Heart left ventricle (tissue), 16 donors: ENCODE measurements at regions not wholly inside any gene's neighbourhood (a gene's known extent, or its start where the extent isn't known, plus 50 kb on each side); places are given as distances from the start of the nearest gene placed in this dataset.
A peak's percentile ranks its signal among the peaks of the same experiment; 100 is the strongest.

Experiments used
- ATAC-seq, 4 donors: fragments of 200-7000 bp; cut with Tn5 transposase; one replicate each; pipeline ENCODE4 v1.9.1; 2020 to 2022; ENCODE audit warnings: moderate library complexity in 4 of 4, mild to moderate bottlenecking in 3 of 4, moderate number of reproducible peaks in 1 of 4
- DNase-seq, 5 donors: peaks; one replicate each; pipeline ENCODE4 v3.0.0-alpha.2; 2020
- H3K27ac ChIP-seq, 12 donors: fragments of 200-600 bp; sonication (generic) in 4 of 12; one replicate each; pipeline versions ENCODE4 v1.5.0 to v1.8.0; 2016 to 2022; ENCODE audit warnings: mild to moderate bottlenecking in 2 of 12
- H3K27me3 ChIP-seq, 9 donors: fragments of 200-600 bp; sonication (generic) in 2 of 9; one replicate each; pipeline versions ENCODE4 v1.5.1 to v1.8.0; 2016 to 2022; ENCODE audit warnings: mild to moderate bottlenecking in 3 of 9
- H3K36me3 ChIP-seq, 9 donors: fragments of 200-600 bp; sonication (generic) in 2 of 9; one replicate each; pipeline versions ENCODE4 v1.5.0 to v1.8.0; 2018 to 2022; ENCODE audit warnings: mild to moderate bottlenecking in 2 of 9
- H3K4me1 ChIP-seq, 12 donors: fragments of 200-600 bp; sonication (generic) in 4 of 12; one replicate each; pipeline versions ENCODE4 v1.5.0 to v1.8.0; 2016 to 2022; ENCODE audit warnings: mild to moderate bottlenecking in 3 of 12
- H3K4me3 ChIP-seq, 12 donors: fragments of 200-600 bp; sonication (generic) in 4 of 12; one replicate each; pipeline versions ENCODE4 v1.5.0 to v1.8.0; 2017 to 2022; ENCODE audit warnings: mild to moderate bottlenecking in 9 of 12, moderate library complexity in 4 of 12
- H3K9me3 ChIP-seq, 12 donors: fragments of 200-600 bp; sonication (generic) in 4 of 12; one replicate each; pipeline versions ENCODE4 v1.5.0 to v1.8.0; 2016 to 2022; ENCODE audit warnings: mild to moderate bottlenecking in 1 of 12
- CTCF ChIP-seq, 12 donors: fragments of 200-600 bp; sonication (generic) in 4 of 12; IDR thresholded peaks; one replicate each; pipeline versions ENCODE4 v1.5.0 to v1.8.0; 2018 to 2022; ENCODE audit warnings: antibody characterized with exemption in 12 of 12, mild to moderate bottlenecking in 5 of 12
- POLR2A ChIP-seq, 2 donors: fragments of 450-650 bp; IDR thresholded peaks; one replicate each; pipeline ENCODE4 v1.6.1; 2017; ENCODE audit warnings: antibody characterized with exemption in 2 of 2, mild to moderate bottlenecking in 2 of 2, moderate library complexity in 2 of 2
- WGBS, 4 donors: extraction: QIAGEN DNeasy Blood & Tissue Kit in 2 of 4; methylation state at CpG; one replicate each; pipeline versions ENCODE4 v1.1.5 to v1.1.7; 2013 to 2018; 5-methylcytosine and 5-hydroxymethylcytosine counted together
- intact Hi-C, 10 donors: fragments of 100-400 bp; cut with DNase I; formaldehyde crosslinking; loops; one replicate each; pipeline versions ENCODE4 v1.11.1 to v1.14.2; 2022
- donor health status: ischemic (EF 13 %, LVEDD 7.1; RV severe dilation, severe dysfunction).
- donor health status: healthy with polysubstance abuse.
- donor health status: DM: no; HTN: yes; CAD: no.
- donor health status: DM: no; HTN: no; CAD: no.
- donor health status: ischemic (EF 25% LVEDD 6.9; RV normal size, moderate dysfunction).
- donor health status: ischemic (EF 25% LVEDD 5.7; RV mildly dilated, moderate dysfunction).
- donor health status: healthy.
- donor health status: DM: yes; HTN: yes; CAD: no.
- donor health status: ischemic (EF 35%, LVEDD 5.7; RV mildly dilated, moderate dysfunction).
- donor health status: nonischemic (EF 11% LVEDD 7.7; RV severe dilation, severe dysfunction).
- donor health status: DM: yes; HTN: yes; CAD: no.
- donor health status: PGD.
- donor health status: ischemic (EF 29% LVEDD 5.4; RV normal size, mild dysfunction).
- donor health status: nonischemic (EF 23%, LVEDD 6.1; RV moderate dilation, normal function).

DNA sequence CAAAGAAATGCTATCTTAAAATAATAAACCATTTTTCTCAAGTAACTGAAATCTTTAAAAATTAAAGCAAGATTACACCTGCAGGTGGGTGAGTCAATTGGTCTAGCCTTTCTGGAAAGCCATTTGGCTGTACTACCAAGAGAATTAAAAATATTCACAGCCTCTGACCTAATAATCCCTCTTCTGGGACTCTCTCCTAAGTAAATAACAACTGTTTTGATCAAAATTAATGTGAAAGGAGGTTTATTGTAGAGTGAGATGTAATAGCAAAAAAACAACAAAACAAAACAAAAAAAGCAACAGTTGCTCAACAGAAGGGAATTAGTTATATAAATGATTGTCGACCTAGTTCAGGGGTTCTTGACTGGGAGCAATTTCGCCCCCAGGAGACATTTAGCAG lies 89.0 kb downstream of the GEMIN8 start:
- no peak for ATAC-seq
- H3K4me1 ChIP-seq: peaks cover 0 to 16% (median 0%) of the 10 kb centered on the region in 12 donors
- WGBS, 4 donors: 61 to 76% (median 65%) methylated on average over 2 of the region's 2 CpGs
- H3K4me3 ChIP-seq: no peak overlapping the region
- H3K27ac ChIP-seq: no peak overlapping the region
- intact Hi-C loops: no loop called here
- peaks cover 0 to 72% (median 0%) of the 10 kb centered on the region in 9 donors for H3K27me3 ChIP-seq
- no peaks in the 10 kb centered on the region for H3K9me3 ChIP-seq
- DNase-seq: no peak
- TF ChIP-seq POLR2A (IDR thresholded peaks at IDR 0.05): no peak
- no peaks in the 10 kb centered on the region for H3K36me3 ChIP-seq

DNA sequence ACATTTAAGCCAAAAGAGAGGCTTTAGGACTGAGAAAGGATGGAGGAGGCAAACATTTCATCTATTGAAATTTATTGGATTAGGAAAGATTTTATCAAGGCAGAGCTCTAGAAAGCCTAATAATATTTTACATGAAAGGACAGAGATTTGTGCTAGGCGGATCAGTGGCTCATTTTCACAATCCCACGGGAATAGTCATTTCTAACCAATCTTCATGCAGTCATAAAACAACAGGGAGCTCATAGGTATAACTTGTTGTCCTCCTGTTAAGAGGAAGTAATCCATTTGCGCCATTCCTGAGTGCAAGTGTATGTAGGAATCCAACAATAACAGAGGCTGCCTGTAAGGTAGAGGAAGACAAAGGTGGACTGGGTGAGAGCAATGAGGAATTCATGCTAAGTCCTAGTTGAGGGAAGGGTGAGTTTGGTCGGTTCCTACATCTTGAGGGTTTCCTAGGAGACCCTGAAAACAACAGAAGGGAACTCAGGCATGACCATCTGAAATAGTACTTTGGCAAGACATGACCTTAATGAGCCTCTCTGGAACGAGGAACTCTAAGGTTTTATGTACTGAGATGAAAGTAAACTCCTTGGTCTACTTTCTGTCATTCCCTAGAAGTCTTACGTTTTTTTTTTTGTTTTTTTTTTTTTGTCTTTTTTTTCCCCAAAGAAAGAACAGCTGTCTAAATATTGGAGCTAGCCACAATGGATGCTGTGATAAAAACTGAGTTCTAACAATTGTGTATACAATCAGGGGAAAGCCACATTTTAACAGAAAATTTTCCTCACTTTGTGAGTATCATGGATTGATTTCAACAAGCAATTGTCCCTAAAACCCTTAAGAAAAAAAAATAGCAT lies 89.7 kb downstream of the GEMIN8 start:
- H3K4me3 ChIP-seq: no peak overlapping the region
- 37 to 51% (median 46%) methylated on average over 6 of the region's 6 CpGs for WGBS, 4 donors
- no peak for DNase-seq
- no peaks in the 10 kb centered on the region for H3K36me3 ChIP-seq
- no peak for ATAC-seq
- no peak overlapping the region for H3K27ac ChIP-seq
- TF ChIP-seq CTCF (IDR thresholded peaks at IDR 0.05) (no peak), POLR2A (IDR thresholded peaks at IDR 0.05) (no peak)
- no peaks in the 10 kb centered on the region for H3K9me3 ChIP-seq
- intact Hi-C loops: no loop called here
- peaks cover 0 to 16% (median 0%) of the 10 kb centered on the region in 12 donors for H3K4me1 ChIP-seq
- peaks cover 0 to 76% (median 0%) of the 10 kb centered on the region in 9 donors for H3K27me3 ChIP-seq

GRCh38 chrX:13938829-13939530 lies 90.7 kb downstream of the GEMIN8 start:
- Histone ChIP-seq H3K27me3 (peaks cover 0 to 78% (median 0%) of the 10 kb centered on the region in 9 donors), H3K9me3 (no peaks in the 10 kb centered on the region), H3K36me3 (no peaks in the 10 kb centered on the region), H3K4me3 (peak overlapping the region in 11 of 12 donors; percentile 40 to 63 (median 56)), H3K27ac (no peak overlapping the region), H3K4me1 (peaks cover 0 to 16% (median 0%) of the 10 kb centered on the region in 12 donors)
- WGBS, 4 donors: 13 to 17% (median 14%) methylated on average over 18 to 29 of the region's 29 CpGs
- no peak for TF ChIP-seq POLR2A (IDR thresholded peaks at IDR 0.05)
- TF ChIP-seq CTCF (IDR thresholded peaks at IDR 0.05): no peak
- DNase-seq (no peak), ATAC-seq (no peak)
- intact Hi-C loops: no loop called here

- 0 to 3% (median 1%) methylated on average over 36 to 91 of the region's 91 CpGs for WGBS, 4 donors
- H3K27me3 ChIP-seq: peaks cover 0 to 82% (median 0%) of the 10 kb centered on the region in 9 donors
- no peaks in the 10 kb centered on the region for H3K36me3 ChIP-seq
- DNase-seq (peak in 3 of 5 donors; percentile 27 to 56 (median 30)), ATAC-seq (peak in 3 of 4 donors; percentile 37 to 71 (median 54))
- no peak for TF ChIP-seq CTCF (IDR thresholded peaks at IDR 0.05)
- peak overlapping the region; percentile 4 to 63 (median 56) for H3K4me3 ChIP-seq
- H3K4me1 ChIP-seq: peaks cover 0 to 16% (median 0%) of the 10 kb centered on the region in 12 donors
- H3K9me3 ChIP-seq: no peaks in the 10 kb centered on the region
- no peak overlapping the region for H3K27ac ChIP-seq
- intact Hi-C loops: no loop called here
Measured at GRCh38 chrX:13938051-13938828, 91.5 kb downstream of the GEMIN8 start.
